HG03196 (cell line): ENCODE measurements at regions not wholly inside any gene's neighbourhood (a gene's known extent, or its start where the extent isn't known, plus 50 kb on each side); places are given as distances from the start of the nearest gene placed in this dataset.
"Not testable (repeated sequence)": the region's sequence is repeated elsewhere in the genome, so short reads cannot be mapped to it uniquely, and the experiment has no call there.

Experiments
- ATAC-seq: cut with Tn5 transposase; IDR thresholded peaks from one replicate; pipeline ENCODE4 v1.9.1; 2021; ENCODE audit not compliant: unreplicated experiment

- no peak for ATAC-seq
Observed at GRCh38 chr9:105972466-105973204, 278.3 kb downstream of the TMEM38B start.

- no peak for ATAC-seq
Observed at GRCh38 chr9:105973951-105974351, 279.6 kb downstream of the TMEM38B start.

- no peak for ATAC-seq
Observed at GRCh38 chr9:105975886-105976645, 281.7 kb downstream of the TMEM38B start.

GRCh38 chr9:105978336-105978735 lies 284.0 kb downstream of the TMEM38B start:
- ATAC-seq = no peak

GRCh38 chr9:105978826-105979225 lies 284.5 kb downstream of the TMEM38B start:
- no peak for ATAC-seq

GRCh38 chr9:105979290-105979689 lies 284.9 kb downstream of the TMEM38B start:
- no peak for ATAC-seq

GRCh38 chr9:105984714-105985113 lies 290.4 kb downstream of the TMEM38B start:
- no peak for ATAC-seq

GRCh38 chr9:105993116-105993854 lies 298.9 kb downstream of the TMEM38B start:
- no peak for ATAC-seq

GRCh38 chr9:105993921-105994715 lies 299.8 kb downstream of the TMEM38B start:
- ATAC-seq = no peak

- ATAC-seq = no peak
Observed at GRCh38 chr9:105994970-105995369, 300.6 kb downstream of the TMEM38B start.

GRCh38 chr9:106017198-106017740 lies 322.9 kb downstream of the TMEM38B start:
- ATAC-seq = no peak

GRCh38 chr9:106019039-106019680 lies 324.8 kb downstream of the TMEM38B start:
- ATAC-seq = no peak

- no peak for ATAC-seq
Observed at GRCh38 chr9:106019702-106020101, 325.4 kb downstream of the TMEM38B start.

- ATAC-seq = no peak
Observed at GRCh38 chr9:106020186-106020585, 325.8 kb downstream of the TMEM38B start.

- ATAC-seq = no peak
Observed at GRCh38 chr9:106023455-106023854, 329.1 kb downstream of the TMEM38B start.

GRCh38 chr9:106025453-106025852 lies 331.1 kb downstream of the TMEM38B start:
- ATAC-seq = no peak

- not testable (repeated sequence) for ATAC-seq
Observed at GRCh38 chr9:106030146-106030545, 335.8 kb downstream of the TMEM38B start.

GRCh38 chr9:106032978-106033377 lies 338.6 kb downstream of the TMEM38B start:
- ATAC-seq = no peak

- ATAC-seq = no peak
Observed at GRCh38 chr9:106035806-106036205, 341.5 kb downstream of the TMEM38B start.
